H1 (cell line): ENCODE measurements at regions not wholly inside any gene's neighbourhood (a gene's known extent, or its start where the extent isn't known, plus 50 kb on each side); places are given as distances from the start of the nearest gene placed in this dataset.

Experiments used
- CREB1 ChIP-seq: IDR thresholded peaks from 2 replicates; pipeline ENCODE4 v1.6.1; 2012; ENCODE audit warnings: inconsistent platforms
- RFX5 ChIP-seq: IDR thresholded peaks from 2 replicates; pipeline ENCODE4 v1.6.1; 2011; ENCODE audit warnings: low read depth, low read length, improper control_type of control experiment, borderline replicate concordance
- SP4 ChIP-seq: IDR thresholded peaks from 2 replicates; pipeline ENCODE4 v1.6.1; 2012; ENCODE audit warnings: low read length, inconsistent platforms
- SUZ12 ChIP-seq: fragments of 200-600 bp; sonication (generic); IDR thresholded peaks from 2 replicates; pipeline ENCODE4 v1.6.1; 2012; ENCODE audit warnings: mild to moderate bottlenecking, inconsistent platforms, low read length, moderate library complexity, mixed read lengths
- TF ChIP-seq, protein P1 (sequence below): IDR thresholded peaks from 2 replicates; pipeline ENCODE4 v1.6.1; 2011; ENCODE audit warnings: low read depth, mild to moderate bottlenecking, low read length; ENCODE audit not compliant: insufficient read depth

DNA sequence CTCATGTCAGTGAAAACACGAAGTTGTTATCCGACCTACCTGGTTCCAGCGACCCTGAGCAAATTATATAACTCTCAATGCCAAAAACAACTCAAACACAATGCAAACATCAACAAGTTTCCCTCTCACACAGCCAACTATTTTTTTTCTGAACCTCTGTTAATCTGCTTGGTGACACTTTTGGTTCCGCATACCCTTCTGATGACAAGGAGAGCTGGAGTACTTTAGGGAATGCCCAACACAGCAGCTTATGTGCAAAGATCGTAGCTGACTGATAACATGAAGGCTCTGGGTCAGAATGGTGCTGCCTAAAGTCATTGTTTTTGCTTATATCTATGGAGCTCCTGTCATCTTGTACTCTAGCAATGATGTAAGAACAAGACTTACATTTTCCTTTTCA, 72.7 kb upstream of the CCDC68 start (continued):
- TF ChIP-seq, protein P1, sequence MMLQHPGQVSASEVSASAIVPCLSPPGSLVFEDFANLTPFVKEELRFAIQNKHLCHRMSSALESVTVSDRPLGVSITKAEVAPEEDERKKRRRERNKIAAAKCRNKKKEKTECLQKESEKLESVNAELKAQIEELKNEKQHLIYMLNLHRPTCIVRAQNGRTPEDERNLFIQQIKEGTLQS, result no peak
- TF ChIP-seq SP4, result no peak
- no peak for TF ChIP-seq SUZ12
- no peak for TF ChIP-seq RFX5
- TF ChIP-seq CREB1, result no peak
